GM12891 (cell line): ENCODE measurements at regions not wholly inside any gene's neighbourhood (a gene's known extent, or its start where the extent isn't known, plus 50 kb on each side); places are given as distances from the start of the nearest gene placed in this dataset.

Source experiments
- POLR2A ChIP-seq: IDR thresholded peaks from 2 replicates; pipeline ENCODE4 v1.6.1; 2011; ENCODE audit warnings: low read depth, low read length, control low read depth
- POLR2AphosphoS5 ChIP-seq: IDR thresholded peaks from 2 replicates; pipeline ENCODE4 v1.6.1; 2011; ENCODE audit warnings: low read depth, low read length, control low read depth
- POU2F2 ChIP-seq: IDR thresholded peaks from 2 replicates; pipeline ENCODE4 v1.6.1; 2011; ENCODE audit warnings: low read depth, mild to moderate bottlenecking, control low read depth, low read length, moderate library complexity
- SPI1 ChIP-seq: IDR thresholded peaks from 2 replicates; pipeline ENCODE4 v1.6.1; 2011; ENCODE audit warnings: low read depth, low read length, control low read depth

DNA sequence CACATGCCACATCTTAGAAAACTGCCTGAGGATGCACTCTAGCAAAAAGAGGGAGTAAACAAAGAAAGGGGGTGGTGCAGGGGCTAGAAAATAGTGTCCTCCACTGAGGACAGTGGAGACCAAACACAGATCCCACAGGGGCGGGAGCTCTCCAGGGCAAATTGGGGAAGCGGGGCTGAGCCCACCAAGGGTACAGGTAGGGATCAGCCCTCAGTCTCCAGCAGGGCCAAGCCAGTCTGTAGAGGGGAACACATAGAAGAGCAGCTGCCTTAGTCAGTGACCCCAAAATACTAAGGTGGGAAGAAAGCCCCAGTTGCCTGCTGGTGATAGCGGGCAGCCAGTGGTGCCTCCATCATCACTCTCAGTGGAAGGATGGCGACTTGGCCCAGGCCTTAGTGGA, 134.0 kb downstream of the ATPSCKMT start:
- TF ChIP-seq POLR2AphosphoS5: no peak
- TF ChIP-seq POLR2A: no peak
- TF ChIP-seq SPI1: no peak
- no peak for TF ChIP-seq POU2F2
